ENCODE measurements at regions not wholly inside any gene's neighbourhood (a gene's known extent, or its start where the extent isn't known, plus 50 kb on each side); places are given as distances from the start of the nearest gene placed in this dataset.

DNA sequence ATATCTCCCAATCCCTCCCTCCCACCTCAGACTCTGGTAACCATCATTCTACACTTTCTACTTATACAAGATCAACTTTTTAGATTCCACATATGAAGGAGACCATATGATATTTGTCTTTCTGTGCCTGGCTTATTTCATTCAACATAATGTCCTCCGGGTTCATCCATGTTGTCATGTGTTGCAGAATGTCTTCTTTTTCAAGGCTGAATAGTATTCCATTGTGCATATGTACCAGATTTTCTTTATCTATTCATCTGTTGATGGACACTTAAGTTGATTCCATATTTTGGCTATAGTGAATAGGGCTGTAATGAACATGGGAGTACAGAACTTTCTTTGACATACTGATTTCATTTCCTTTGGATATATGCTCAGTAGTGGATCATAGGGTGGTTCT is 78.9 kb upstream of the MAP1B start:
- no peak for DNase-seq
- no peaks in the 10 kb centered on the region for H3K4me1 ChIP-seq
- no peak overlapping the region for H3K27ac ChIP-seq
- 95 to 96% methylated on average over 1 of the region's 1 CpG for WGBS, 2 donors
- no peaks in the 10 kb centered on the region for H3K9me3 ChIP-seq
- no peak overlapping the region for H3K4me3 ChIP-seq (replicated peaks in 1 of 3)
- no peaks in the 10 kb centered on the region for H3K36me3 ChIP-seq
- TF ChIP-seq, protein P1, sequence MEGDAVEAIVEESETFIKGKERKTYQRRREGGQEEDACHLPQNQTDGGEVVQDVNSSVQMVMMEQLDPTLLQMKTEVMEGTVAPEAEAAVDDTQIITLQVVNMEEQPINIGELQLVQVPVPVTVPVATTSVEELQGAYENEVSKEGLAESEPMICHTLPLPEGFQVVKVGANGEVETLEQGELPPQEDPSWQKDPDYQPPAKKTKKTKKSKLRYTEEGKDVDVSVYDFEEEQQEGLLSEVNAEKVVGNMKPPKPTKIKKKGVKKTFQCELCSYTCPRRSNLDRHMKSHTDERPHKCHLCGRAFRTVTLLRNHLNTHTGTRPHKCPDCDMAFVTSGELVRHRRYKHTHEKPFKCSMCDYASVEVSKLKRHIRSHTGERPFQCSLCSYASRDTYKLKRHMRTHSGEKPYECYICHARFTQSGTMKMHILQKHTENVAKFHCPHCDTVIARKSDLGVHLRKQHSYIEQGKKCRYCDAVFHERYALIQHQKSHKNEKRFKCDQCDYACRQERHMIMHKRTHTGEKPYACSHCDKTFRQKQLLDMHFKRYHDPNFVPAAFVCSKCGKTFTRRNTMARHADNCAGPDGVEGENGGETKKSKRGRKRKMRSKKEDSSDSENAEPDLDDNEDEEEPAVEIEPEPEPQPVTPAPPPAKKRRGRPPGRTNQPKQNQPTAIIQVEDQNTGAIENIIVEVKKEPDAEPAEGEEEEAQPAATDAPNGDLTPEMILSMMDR (IDR thresholded peaks at IDR 0.05) = no peak
- TF ChIP-seq POLR2A (IDR thresholded peaks at IDR 0.05) = no peak
- intact Hi-C loops (cut with DNase I) = no loop called here
- no peaks in the 10 kb centered on the region for H3K27me3 ChIP-seq

DNA sequence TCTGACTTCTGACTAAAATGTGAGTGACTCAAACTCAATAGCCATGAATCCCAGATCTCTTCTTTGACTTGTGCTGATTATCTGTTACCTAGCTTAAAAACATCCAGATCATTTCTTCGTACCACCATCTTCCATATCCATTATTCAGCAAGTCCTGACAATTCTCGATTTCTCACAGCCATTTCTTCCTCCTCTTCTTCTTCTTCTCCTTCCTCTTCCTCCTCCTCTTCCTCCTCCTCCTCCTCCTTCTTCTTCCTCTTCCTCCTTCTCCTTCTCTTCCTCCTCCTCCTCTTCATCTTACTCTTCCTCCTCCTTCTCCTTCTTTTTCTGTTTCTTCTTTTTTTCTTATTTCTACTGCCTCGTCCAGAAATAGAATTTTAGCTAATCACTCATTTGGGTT is 77.0 kb upstream of the MAP1B start:
- Histone ChIP-seq H3K4me3 (replicated peaks in 1 of 3) (no peak overlapping the region), H3K4me1 (no peaks in the 10 kb centered on the region), H3K9me3 (no peaks in the 10 kb centered on the region), H3K27ac (no peak overlapping the region), H3K36me3 (no peaks in the 10 kb centered on the region), H3K27me3 (no peaks in the 10 kb centered on the region)
- intact Hi-C loops (cut with DNase I) = no loop called here
- no peak for DNase-seq
- TF ChIP-seq POLR2A (IDR thresholded peaks at IDR 0.05) = no peak
- TF ChIP-seq, protein P1 (IDR thresholded peaks at IDR 0.05) = no peak
- 94 to 95% methylated on average over 3 of the region's 3 CpGs for WGBS, 2 donors

DNA sequence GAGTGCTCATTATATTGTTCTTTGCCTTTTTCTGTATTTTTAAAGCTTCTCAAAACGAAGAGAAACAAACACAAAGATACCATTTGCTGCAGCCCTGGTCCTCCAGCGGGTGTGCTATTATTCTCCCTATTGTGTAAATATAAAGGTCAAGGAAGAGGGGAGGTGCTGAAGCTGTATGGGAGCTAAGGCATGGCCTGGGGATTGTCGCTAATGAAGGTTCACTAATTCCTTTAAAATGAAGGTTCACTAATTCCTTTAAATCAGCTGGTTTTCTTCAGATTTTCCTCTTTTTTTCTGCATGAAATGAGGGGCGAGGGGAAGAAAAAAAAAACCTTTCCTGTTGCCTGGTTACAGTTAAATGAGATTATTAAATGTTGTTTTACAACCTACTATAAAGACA is 74.5 kb upstream of the MAP1B start:
- WGBS, 2 donors = 60 to 64% methylated on average over 4 of the region's 4 CpGs
- Histone ChIP-seq H3K36me3 (no peaks in the 10 kb centered on the region), H3K27ac (no peak overlapping the region), H3K4me3 (replicated peaks in 1 of 3) (no peak overlapping the region), H3K9me3 (no peaks in the 10 kb centered on the region), H3K27me3 (no peaks in the 10 kb centered on the region), H3K4me1 (no peaks in the 10 kb centered on the region)
- intact Hi-C loops (cut with DNase I) = no loop called here
- no peak for TF ChIP-seq POLR2A (IDR thresholded peaks at IDR 0.05)
- TF ChIP-seq, protein P1 (IDR thresholded peaks at IDR 0.05) = no peak
- no peak for DNase-seq

DNA sequence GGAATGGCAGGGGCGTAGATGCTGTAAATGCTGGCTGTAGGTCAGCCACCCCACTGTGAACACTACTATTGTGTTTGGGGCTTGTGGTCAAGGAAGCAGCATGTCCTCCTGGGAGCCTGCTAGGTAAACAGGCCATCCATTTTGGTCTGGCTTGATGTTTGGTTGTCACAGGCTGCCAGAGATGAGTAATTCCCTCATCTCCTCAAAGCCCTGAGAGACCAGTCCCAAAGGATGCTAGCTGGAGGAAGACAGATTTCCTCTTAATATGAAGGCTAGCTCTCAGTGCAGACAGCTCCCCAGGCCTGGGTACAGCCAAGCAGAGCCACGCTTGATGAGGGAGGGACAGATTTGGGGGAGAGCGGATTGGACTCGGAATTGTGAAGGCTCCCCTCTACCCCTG is 72.5 kb upstream of the MAP1B start:
- no peak for DNase-seq
- H3K36me3 ChIP-seq = no peaks in the 10 kb centered on the region
- intact Hi-C loops (cut with DNase I) = no loop called here
- no peaks in the 10 kb centered on the region for H3K27me3 ChIP-seq
- no peak for TF ChIP-seq POLR2A (IDR thresholded peaks at IDR 0.05)
- TF ChIP-seq, protein P1 (IDR thresholded peaks at IDR 0.05) = no peak
- H3K9me3 ChIP-seq = no peaks in the 10 kb centered on the region
- WGBS, 2 donors = 77 to 87% methylated on average over 4 of the region's 4 CpGs
- no peak overlapping the region for H3K27ac ChIP-seq
- no peak overlapping the region for H3K4me3 ChIP-seq (replicated peaks in 1 of 3)
- no peaks in the 10 kb centered on the region for H3K4me1 ChIP-seq

DNA sequence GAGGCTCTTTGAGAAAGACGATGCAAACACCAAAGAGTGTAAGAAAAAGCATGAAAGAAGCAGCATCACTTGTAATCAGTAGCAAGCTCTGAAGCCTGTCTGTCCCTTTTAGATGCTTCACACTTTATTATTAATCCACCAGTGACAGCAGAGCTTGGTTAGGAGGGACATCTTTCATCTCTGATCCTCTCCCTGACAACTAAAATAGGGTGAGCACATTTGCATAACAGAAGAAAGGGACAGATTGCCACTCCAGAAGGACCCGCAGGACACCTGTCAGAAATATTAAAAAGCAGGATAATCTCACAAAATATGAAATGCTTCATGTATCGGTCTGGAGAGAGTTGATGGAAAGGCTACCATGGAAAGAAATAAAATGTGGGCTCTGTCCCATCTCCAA is 71.4 kb upstream of the MAP1B start:
- TF ChIP-seq POLR2A (IDR thresholded peaks at IDR 0.05) = no peak
- TF ChIP-seq, protein P1 (IDR thresholded peaks at IDR 0.05) = no peak
- intact Hi-C loops (cut with DNase I) = no loop called here
- Histone ChIP-seq H3K27ac (no peak overlapping the region), H3K27me3 (no peaks in the 10 kb centered on the region), H3K4me1 (no peaks in the 10 kb centered on the region), H3K36me3 (no peaks in the 10 kb centered on the region), H3K9me3 (no peaks in the 10 kb centered on the region), H3K4me3 (replicated peaks in 1 of 3) (no peak overlapping the region)
- 77 to 81% methylated on average over 3 of the region's 3 CpGs for WGBS, 2 donors
- DNase-seq = no peak

Measured in thyroid gland (tissue), 4 donors.